B cell (primary cell): ENCODE measurements at regions not wholly inside any gene's neighbourhood (a gene's known extent, or its start where the extent isn't known, plus 50 kb on each side); places are given as distances from the start of the nearest gene placed in this dataset.
"Not testable (repeated sequence)": the region's sequence is repeated elsewhere in the genome, so short reads cannot be mapped to it uniquely, and the experiment has no call there.

Experiments used
- EZH2 ChIP-seq: IDR thresholded peaks from 2 replicates; pipeline ENCODE4 v1.6.1; 2012; ENCODE audit warnings: borderline replicate concordance, low read depth, mild to moderate bottlenecking, moderate library complexity, low read length; ENCODE audit not compliant: insufficient read depth, poor library complexity, severe bottlenecking
- TF ChIP-seq, protein P1 (sequence below): fragments of 200-600 bp; IDR thresholded peaks from one replicate; pipeline ENCODE4 v1.8.0; 2022; ENCODE audit warnings: antibody characterized with exemption, mild to moderate bottlenecking

DNA sequence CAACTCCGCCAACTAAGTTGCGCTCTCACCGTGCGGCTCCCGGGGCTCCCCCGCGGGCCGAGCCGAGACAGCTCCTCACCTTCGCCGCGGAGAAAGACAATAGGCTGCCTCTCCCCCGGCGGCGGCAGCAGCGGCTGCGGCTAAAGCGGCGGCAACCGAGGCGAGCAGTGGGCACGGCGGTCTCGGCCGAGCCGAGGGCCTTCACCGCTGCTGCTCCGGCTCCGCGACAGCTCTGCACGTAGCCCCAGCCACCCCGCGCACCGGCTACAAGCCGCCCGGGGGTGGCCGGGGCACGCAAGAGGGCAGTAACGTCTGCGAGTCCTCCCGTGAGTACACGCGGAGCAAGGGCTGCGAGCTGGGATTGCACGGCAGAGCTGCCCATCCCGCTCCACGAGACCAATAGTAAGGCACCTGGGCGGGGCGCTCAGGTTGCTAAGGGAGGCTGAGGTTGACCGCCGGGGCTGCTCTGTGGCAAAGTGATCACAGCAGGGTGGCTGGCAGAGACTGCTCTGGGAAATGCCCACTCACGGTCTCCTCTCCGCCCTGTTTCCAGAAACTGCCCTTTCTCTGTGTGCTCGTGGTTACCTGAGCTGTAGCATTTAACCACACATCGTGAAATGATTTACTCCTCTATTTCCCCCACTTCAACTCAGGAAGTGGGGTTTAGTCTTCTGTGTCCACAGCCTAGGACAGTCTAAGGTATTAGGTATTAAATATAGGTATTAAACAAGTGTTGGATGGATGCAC lies 145.8 kb upstream of the AKAP13 start:
- TF ChIP-seq, protein P1, sequence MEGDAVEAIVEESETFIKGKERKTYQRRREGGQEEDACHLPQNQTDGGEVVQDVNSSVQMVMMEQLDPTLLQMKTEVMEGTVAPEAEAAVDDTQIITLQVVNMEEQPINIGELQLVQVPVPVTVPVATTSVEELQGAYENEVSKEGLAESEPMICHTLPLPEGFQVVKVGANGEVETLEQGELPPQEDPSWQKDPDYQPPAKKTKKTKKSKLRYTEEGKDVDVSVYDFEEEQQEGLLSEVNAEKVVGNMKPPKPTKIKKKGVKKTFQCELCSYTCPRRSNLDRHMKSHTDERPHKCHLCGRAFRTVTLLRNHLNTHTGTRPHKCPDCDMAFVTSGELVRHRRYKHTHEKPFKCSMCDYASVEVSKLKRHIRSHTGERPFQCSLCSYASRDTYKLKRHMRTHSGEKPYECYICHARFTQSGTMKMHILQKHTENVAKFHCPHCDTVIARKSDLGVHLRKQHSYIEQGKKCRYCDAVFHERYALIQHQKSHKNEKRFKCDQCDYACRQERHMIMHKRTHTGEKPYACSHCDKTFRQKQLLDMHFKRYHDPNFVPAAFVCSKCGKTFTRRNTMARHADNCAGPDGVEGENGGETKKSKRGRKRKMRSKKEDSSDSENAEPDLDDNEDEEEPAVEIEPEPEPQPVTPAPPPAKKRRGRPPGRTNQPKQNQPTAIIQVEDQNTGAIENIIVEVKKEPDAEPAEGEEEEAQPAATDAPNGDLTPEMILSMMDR = not testable (repeated sequence)
- TF ChIP-seq EZH2 = not testable (repeated sequence)
